Common myeloid progenitor, CD34-positive (primary cell): ENCODE measurements at regions not wholly inside any gene's neighbourhood (a gene's known extent, or its start where the extent isn't known, plus 50 kb on each side); places are given as distances from the start of the nearest gene placed in this dataset.

ENCODE experiments used
- CTCF ChIA-PET: fragments of 350-600 bp; sonication (Branson Sonifier 250); formaldehyde crosslinking; loops from one replicate; lab custom pipeline; 2021; ENCODE audit warnings: antibody characterized with exemption; lab: Charles Lee
- POLR2A ChIA-PET: fragments of 350-600 bp; sonication (Branson Sonifier 250); formaldehyde crosslinking; loops from one replicate; lab custom pipeline; 2021; ENCODE audit warnings: antibody characterized with exemption; lab: Charles Lee
- DNase-seq, 3 donors: peaks; one replicate each; pipeline versions ENCODE4 v3.0.0 to v3.0.0-alpha.2; 2013
- H3K27ac ChIP-seq, 2 experiments: 1 replicate in 1 of 2; 2 replicates in 1 of 2; pipeline ENCODE4 v1.7.0; 2013; ENCODE audit warnings: inconsistent platforms in 2 of 2, low read length in 2 of 2, mild to moderate bottlenecking in 2 of 2, low read depth in 1 of 2, moderate library complexity in 1 of 2; ENCODE audit not compliant: severe bottlenecking in 2 of 2, insufficient read depth in 1 of 2, poor library complexity in 1 of 2
- H3K27me3 ChIP-seq, 5 experiments: replicated peaks in 2 of 5; 1 replicate in 3 of 5; 2 replicates in 2 of 5; pipeline versions ENCODE4 v1.6.1 to v1.7.0; 2013; ENCODE audit warnings: low read length in 4 of 5, mild to moderate bottlenecking in 2 of 5, moderate library complexity in 2 of 5, inconsistent platforms in 1 of 5; ENCODE audit not compliant: insufficient read depth in 5 of 5, control insufficient read depth in 4 of 5
- H3K36me3 ChIP-seq, 4 experiments: 1 replicate in 2 of 4; 2 replicates in 2 of 4; pipeline versions ENCODE4 v1.6.1 to v1.7.0; 2013; ENCODE audit warnings: low read length in 3 of 4, control low read depth in 1 of 4, mild to moderate bottlenecking in 1 of 4; ENCODE audit not compliant: control insufficient read depth in 4 of 4, insufficient read depth in 4 of 4
- H3K4me1 ChIP-seq, 4 experiments: 1 replicate in 3 of 4; 2 replicates in 1 of 4; pipeline versions ENCODE4 v1.6.1 to v1.7.1; 2013; ENCODE audit warnings: low read length in 3 of 4, mild to moderate bottlenecking in 3 of 4, control low read depth in 1 of 4, inconsistent platforms in 1 of 4, moderate library complexity in 1 of 4; ENCODE audit not compliant: control insufficient read depth in 4 of 4, insufficient read depth in 4 of 4; ENCODE audit errors: control extremely low read depth in 1 of 4
- H3K4me3 ChIP-seq, 7 experiments: 1 replicate in 4 of 7; 2 replicates in 3 of 7; pipeline versions ENCODE4 v1.5.1 to v1.7.0; 2013; ENCODE audit warnings: mild to moderate bottlenecking in 7 of 7, low read length in 6 of 7, moderate library complexity in 6 of 7, inconsistent platforms in 2 of 7, low read depth in 2 of 7, control low read depth in 1 of 7; ENCODE audit not compliant: insufficient read depth in 4 of 7, control insufficient read depth in 1 of 7; ENCODE audit errors: extremely low read depth in 1 of 7
- H3K9me3 ChIP-seq, 5 experiments: 1 replicate in 4 of 5; 2 replicates in 1 of 5; pipeline versions ENCODE4 v1.6.1 to v1.7.1; 2013; ENCODE audit warnings: low read length in 4 of 5, mild to moderate bottlenecking in 2 of 5, inconsistent platforms in 1 of 5, low read depth in 1 of 5, moderate library complexity in 1 of 5; ENCODE audit not compliant: control insufficient read depth in 4 of 5, insufficient read depth in 2 of 5; ENCODE audit errors: control extremely low read depth in 1 of 5
- WGBS: methylation state at CpG from one replicate; pipeline ENCODE4 v1.1.5; 2013; ENCODE audit not compliant: insufficient coverage; 5-methylcytosine and 5-hydroxymethylcytosine counted together

DNA sequence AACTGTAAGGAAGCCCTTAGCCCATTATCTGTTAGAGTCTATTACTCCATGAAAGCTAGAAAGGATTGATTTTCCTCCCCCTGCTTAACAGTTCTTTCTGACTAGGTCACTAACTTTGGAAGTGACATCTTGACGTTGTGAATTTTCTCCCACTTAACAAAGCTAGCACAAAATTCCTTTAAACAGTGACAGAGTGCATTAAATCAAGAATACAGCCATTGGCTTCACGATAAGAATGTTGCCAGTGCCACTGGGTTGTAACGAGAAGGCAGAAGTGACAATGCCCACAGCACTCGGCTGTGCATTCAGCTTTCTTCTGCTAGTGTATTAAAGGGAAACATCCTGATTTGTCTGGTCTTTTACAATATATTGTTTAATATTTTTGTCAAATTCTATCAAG is 182.7 kb upstream of the DTNBP1 start:
- POLR2A ChIA-PET: no interaction called here
- no peaks in the 10 kb centered on the region for H3K4me1 ChIP-seq
- DNase-seq: no peak
- H3K27ac ChIP-seq: no peak overlapping the region
- no peak overlapping the region for H3K4me3 ChIP-seq
- CTCF ChIA-PET: interaction anchor here (0.7 to 1.7 kb wide), 2 partner anchors 9 kb away, joined by 3 to 4 read pairs; no protein-coding TSS in a partner anchor
- no peaks in the 10 kb centered on the region for H3K27me3 ChIP-seq
- WGBS: 100% methylated on average over 4 of the region's 4 CpGs
- no peaks in the 10 kb centered on the region for H3K9me3 ChIP-seq
- H3K36me3 ChIP-seq: no peaks in the 10 kb centered on the region

DNA sequence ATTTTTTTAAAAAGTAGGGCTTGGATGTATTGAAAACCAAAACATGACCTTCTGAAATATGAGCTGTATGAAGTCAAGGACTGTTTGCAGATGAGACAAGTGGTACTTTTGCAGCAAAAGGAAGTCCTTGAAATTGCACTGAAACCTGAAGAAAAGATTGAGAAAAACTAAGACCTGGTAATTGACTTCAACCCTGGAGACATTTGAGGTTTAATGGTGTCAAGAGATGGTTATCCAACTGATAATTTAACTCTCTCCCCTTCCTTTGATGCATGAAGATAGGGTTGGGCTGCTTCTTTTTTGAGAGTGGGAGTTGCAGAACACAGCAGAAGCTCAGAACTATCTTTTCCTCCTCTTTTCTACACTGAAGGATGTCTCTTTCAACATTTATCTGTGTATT is 180.9 kb upstream of the DTNBP1 start:
- ChIA-PET CTCF (interaction anchor here (0.6 to 1.8 kb wide), 7 partner anchors 8 to 50 kb away, joined by 3 to 7 read pairs (median 3); no protein-coding TSS in a partner anchor), POLR2A (no interaction called here)
- H3K4me3 ChIP-seq: no peak overlapping the region
- no peaks in the 10 kb centered on the region for H3K27me3 ChIP-seq
- no peak for DNase-seq
- no peaks in the 10 kb centered on the region for H3K36me3 ChIP-seq
- no peaks in the 10 kb centered on the region for H3K9me3 ChIP-seq
- no peaks in the 10 kb centered on the region for H3K4me1 ChIP-seq
- H3K27ac ChIP-seq: no peak overlapping the region

GRCh38 chr6:15843226-15843625 is 180.4 kb upstream of the DTNBP1 start:
- WGBS: 100% methylated on average over 2 of the region's 4 CpGs
- Histone ChIP-seq H3K4me1 (no peaks in the 10 kb centered on the region), H3K36me3 (no peaks in the 10 kb centered on the region), H3K9me3 (no peaks in the 10 kb centered on the region), H3K27ac (no peak overlapping the region), H3K27me3 (no peaks in the 10 kb centered on the region), H3K4me3 (no peak overlapping the region)
- ChIA-PET CTCF (interaction anchor here (0.6 to 1.8 kb wide), 7 partner anchors 8 to 49 kb away, joined by 3 to 7 read pairs (median 3); no protein-coding TSS in a partner anchor), POLR2A (no interaction called here)
- no peak for DNase-seq

DNA sequence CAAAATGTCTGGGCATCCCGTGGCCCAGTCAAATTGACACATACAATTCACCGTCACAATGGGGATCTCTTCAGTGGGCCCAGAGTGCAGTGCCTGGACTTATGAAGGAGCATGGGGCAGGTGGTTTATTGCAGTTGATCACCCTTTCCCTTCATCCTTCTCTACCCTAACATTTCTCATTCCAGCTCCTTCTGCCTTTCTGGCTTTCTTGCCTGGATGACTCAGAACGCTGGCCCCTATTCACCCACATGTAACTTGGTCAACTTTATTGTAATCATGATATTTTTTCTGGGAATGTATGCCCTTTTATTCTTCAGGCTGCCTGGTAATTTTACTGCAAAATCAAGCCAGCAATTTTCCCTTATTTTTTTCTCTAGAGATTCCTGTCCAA is 179.9 kb upstream of the DTNBP1 start:
- no peaks in the 10 kb centered on the region for H3K4me1 ChIP-seq
- no peak overlapping the region for H3K27ac ChIP-seq
- ChIA-PET POLR2A (no interaction called here), CTCF (interaction anchor here (0.7 to 1.8 kb wide), 4 partner anchors 9 to 49 kb away, joined by 3 to 4 read pairs (median 4); no protein-coding TSS in a partner anchor)
- no peak for DNase-seq
- 100% methylated on average over 1 of the region's 3 CpGs for WGBS
- no peak overlapping the region for H3K4me3 ChIP-seq
- H3K9me3 ChIP-seq: no peaks in the 10 kb centered on the region
- H3K36me3 ChIP-seq: no peaks in the 10 kb centered on the region
- no peaks in the 10 kb centered on the region for H3K27me3 ChIP-seq

GRCh38 chr6:15841937-15842726 is 179.3 kb upstream of the DTNBP1 start:
- DNase-seq: no peak
- no peaks in the 10 kb centered on the region for H3K36me3 ChIP-seq
- no peak overlapping the region for H3K27ac ChIP-seq
- WGBS: 96% methylated on average over 9 of the region's 9 CpGs
- no peak overlapping the region for H3K4me3 ChIP-seq
- ChIA-PET POLR2A (interaction anchor here (0.5 kb wide), 1 partner anchor 140 kb away, joined by 3 read pairs; no protein-coding TSS in a partner anchor), CTCF (interaction anchor here (1.1 to 1.8 kb wide), 2 partner anchors 10 to 13 kb away, joined by 4 read pairs; no protein-coding TSS in a partner anchor)
- no peaks in the 10 kb centered on the region for H3K9me3 ChIP-seq
- no peaks in the 10 kb centered on the region for H3K4me1 ChIP-seq
- no peaks in the 10 kb centered on the region for H3K27me3 ChIP-seq

GRCh38 chr6:15839969-15840541 is 177.2 kb upstream of the DTNBP1 start:
- CTCF ChIA-PET: no interaction called here
- Histone ChIP-seq H3K27ac (no peak overlapping the region), H3K27me3 (no peaks in the 10 kb centered on the region), H3K9me3 (no peaks in the 10 kb centered on the region), H3K4me1 (no peaks in the 10 kb centered on the region), H3K36me3 (no peaks in the 10 kb centered on the region), H3K4me3 (no peak overlapping the region)
- WGBS: 99% methylated on average over 5 of the region's 5 CpGs
- no peak for DNase-seq
- POLR2A ChIA-PET: no interaction called here

- no peak overlapping the region for H3K27ac ChIP-seq
- 95% methylated on average over 4 of the region's 6 CpGs for WGBS
- H3K36me3 ChIP-seq: no peaks in the 10 kb centered on the region
- H3K4me3 ChIP-seq: no peak overlapping the region
- DNase-seq: no peak
- H3K27me3 ChIP-seq: no peaks in the 10 kb centered on the region
- no peaks in the 10 kb centered on the region for H3K9me3 ChIP-seq
- H3K4me1 ChIP-seq: no peaks in the 10 kb centered on the region
- ChIA-PET CTCF (interaction anchor here (1.3 to 1.8 kb wide), 3 partner anchors 9 to 12 kb away, joined by 4 to 5 read pairs (median 5); no protein-coding TSS in a partner anchor), POLR2A (no interaction called here)
Observed at GRCh38 chr6:15837205-15837604, 174.4 kb upstream of the DTNBP1 start.
